A673 (cell line): ENCODE measurements at regions not wholly inside any gene's neighbourhood (a gene's known extent, or its start where the extent isn't known, plus 50 kb on each side); places are given as distances from the start of the nearest gene placed in this dataset.

Experiments
- EZH2 ChIP-seq: fragments of 200-600 bp; sonication (generic); IDR thresholded peaks from 2 replicates; pipeline ENCODE4 v1.6.1; 2017; ENCODE audit warnings: borderline replicate concordance, low read depth, mild to moderate bottlenecking, mixed read lengths, antibody characterized with exemption, low read length; ENCODE audit not compliant: poor library complexity, severe bottlenecking
- TF ChIP-seq, protein P1 (sequence below): fragments of 300-800, 200-600 bp; sonication (generic); conservative IDR thresholded peaks from 2 replicates; pipeline ENCODE4 v1.5.1; 2017; ENCODE audit warnings: low read depth, mild to moderate bottlenecking, antibody characterized with exemption, low read length, moderate library complexity, mixed read lengths

DNA sequence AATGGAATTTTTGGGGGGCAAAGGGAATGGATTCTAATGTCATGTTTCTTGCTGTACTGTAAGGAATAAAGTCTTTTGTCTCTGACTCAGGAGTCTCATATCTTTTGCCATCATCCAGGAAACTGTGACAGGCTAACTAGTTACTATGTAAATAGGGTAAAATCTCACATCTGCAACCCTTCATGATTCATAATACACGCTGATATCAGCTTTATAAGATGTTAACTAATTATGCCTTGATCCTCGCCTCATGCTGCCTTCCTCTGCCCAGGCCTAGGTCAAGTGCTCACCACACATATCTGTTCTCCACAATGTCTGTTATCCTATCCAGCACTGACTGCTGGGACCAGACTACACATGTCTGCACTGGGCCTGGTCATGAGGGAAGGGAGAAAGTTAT lies 81.3 kb upstream of the CXCL12 start:
- TF ChIP-seq, protein P1, sequence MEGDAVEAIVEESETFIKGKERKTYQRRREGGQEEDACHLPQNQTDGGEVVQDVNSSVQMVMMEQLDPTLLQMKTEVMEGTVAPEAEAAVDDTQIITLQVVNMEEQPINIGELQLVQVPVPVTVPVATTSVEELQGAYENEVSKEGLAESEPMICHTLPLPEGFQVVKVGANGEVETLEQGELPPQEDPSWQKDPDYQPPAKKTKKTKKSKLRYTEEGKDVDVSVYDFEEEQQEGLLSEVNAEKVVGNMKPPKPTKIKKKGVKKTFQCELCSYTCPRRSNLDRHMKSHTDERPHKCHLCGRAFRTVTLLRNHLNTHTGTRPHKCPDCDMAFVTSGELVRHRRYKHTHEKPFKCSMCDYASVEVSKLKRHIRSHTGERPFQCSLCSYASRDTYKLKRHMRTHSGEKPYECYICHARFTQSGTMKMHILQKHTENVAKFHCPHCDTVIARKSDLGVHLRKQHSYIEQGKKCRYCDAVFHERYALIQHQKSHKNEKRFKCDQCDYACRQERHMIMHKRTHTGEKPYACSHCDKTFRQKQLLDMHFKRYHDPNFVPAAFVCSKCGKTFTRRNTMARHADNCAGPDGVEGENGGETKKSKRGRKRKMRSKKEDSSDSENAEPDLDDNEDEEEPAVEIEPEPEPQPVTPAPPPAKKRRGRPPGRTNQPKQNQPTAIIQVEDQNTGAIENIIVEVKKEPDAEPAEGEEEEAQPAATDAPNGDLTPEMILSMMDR, result no peak
- TF ChIP-seq EZH2, result no peak
